H1 (cell line): ENCODE measurements at regions not wholly inside any gene's neighbourhood (a gene's known extent, or its start where the extent isn't known, plus 50 kb on each side); places are given as distances from the start of the nearest gene placed in this dataset.

Experiments
- CTCF ChIA-PET: fragments of 300-600 bp; sonication (Branson Sonifier 250); formaldehyde crosslinking; loops from one replicate; lab custom pipeline; 2021; ENCODE audit not compliant: partially characterized antibody; lab: Charles Lee
- POLR2A ChIA-PET: fragments of 300-600 bp; sonication (Branson Sonifier 250); formaldehyde crosslinking; loops from one replicate; lab custom pipeline; 2021; ENCODE audit warnings: inconsistent platforms; ENCODE audit not compliant: partially characterized antibody; lab: Charles Lee
- DNase-seq, 2 experiments: peaks; one replicate each; pipeline versions ENCODE4 v3.0.0 to v3.0.0-alpha.2; 2010 to 2022; ENCODE audit warnings: low spot score in 2 of 2, low read depth in 1 of 2, mixed read lengths in 1 of 2
- FAIRE-seq: peaks from 2 replicates; lab custom pipeline; 2011; peaks lifted over from hg19 to GRCh38; lab: Jason Lieb, UNC
- H2AFZ ChIP-seq: 2 replicates; pipeline ENCODE4 v1.8.1; 2012; ENCODE audit warnings: low read length, inconsistent platforms
- H2AK5ac ChIP-seq: 2 replicates; pipeline ENCODE4 v1.6.1; 2013; ENCODE audit warnings: low read depth, low read length
- H2BK120ac ChIP-seq: replicated peaks from 2 replicates; pipeline ENCODE3; 2013; ENCODE audit warnings: low read depth, low read length, inconsistent platforms
- H2BK12ac ChIP-seq: 2 replicates; pipeline ENCODE4 v1.6.1; 2013; ENCODE audit warnings: low read depth, low read length
- H2BK15ac ChIP-seq: 2 replicates; pipeline ENCODE4 v1.6.1; 2013; ENCODE audit warnings: low read length
- H2BK20ac ChIP-seq: 2 replicates; pipeline ENCODE4 v1.6.1; 2013; ENCODE audit warnings: low read length
- H2BK5ac ChIP-seq: 2 replicates; pipeline ENCODE4 v1.6.1; 2013; ENCODE audit warnings: low read depth, low read length
- H3K14ac ChIP-seq: 2 replicates; pipeline ENCODE4 v1.6.1; 2013; ENCODE audit warnings: inconsistent platforms; ENCODE audit not compliant: insufficient read length
- H3K18ac ChIP-seq: 2 replicates; pipeline ENCODE4 v1.6.1; 2013; ENCODE audit warnings: low read length; ENCODE audit errors: extremely low read depth
- H3K23ac ChIP-seq: 2 replicates; pipeline ENCODE4 v1.6.1; 2013; ENCODE audit warnings: inconsistent platforms; ENCODE audit not compliant: insufficient read length
- H3K23me2 ChIP-seq: 2 replicates; pipeline ENCODE4 v1.6.1; 2013; ENCODE audit warnings: low read depth, low read length
- H3K27ac ChIP-seq: 2 replicates; pipeline ENCODE4 v1.6.1; 2011; ENCODE audit warnings: low read depth, low read length, inconsistent platforms
- H3K27me3 ChIP-seq, 4 experiments: replicated peaks in 1 of 4; 1 replicate in 1 of 4; 2 replicates in 3 of 4; pipeline versions ENCODE4 v1.6.1 to v1.8.1; 2011 to 2013; ENCODE audit warnings: low read length in 3 of 4, mild to moderate bottlenecking in 3 of 4, inconsistent platforms in 2 of 4, mixed read lengths in 2 of 4, moderate library complexity in 1 of 4; ENCODE audit not compliant: control insufficient read depth in 3 of 4, insufficient read depth in 3 of 4; ENCODE audit errors: extremely low read depth in 1 of 4
- H3K36me3 ChIP-seq, 4 experiments: 2 replicates each; pipeline versions ENCODE4 v1.6.1 to v1.8.1; 2011 to 2013; ENCODE audit warnings: mild to moderate bottlenecking in 4 of 4, low read length in 3 of 4, moderate library complexity in 2 of 4, control low read depth in 1 of 4, inconsistent platforms in 1 of 4; ENCODE audit not compliant: insufficient read depth in 4 of 4, control insufficient read depth in 2 of 4
- H3K4ac ChIP-seq: replicated peaks from 2 replicates; pipeline ENCODE3; 2013; ENCODE audit warnings: low read length, low read depth, mixed read lengths, inconsistent platforms; ENCODE audit not compliant: insufficient read length
- H3K4me1 ChIP-seq, 4 experiments: replicated peaks in 1 of 4; 1 replicate in 1 of 4; 2 replicates in 3 of 4; pipeline versions ENCODE4 v1.6.1 to v1.8.1; 2011 to 2013; ENCODE audit warnings: low read length in 3 of 4, inconsistent platforms in 2 of 4, mixed read lengths in 1 of 4; ENCODE audit not compliant: insufficient read depth in 4 of 4, control insufficient read depth in 3 of 4
- H3K4me2 ChIP-seq, 2 experiments: 2 replicates each; pipeline versions ENCODE4 v1.6.1 to v1.8.1; 2011 to 2013; ENCODE audit warnings: low read depth in 2 of 2, low read length in 2 of 2, control low read depth in 1 of 2, inconsistent platforms in 1 of 2, mild to moderate bottlenecking in 1 of 2; ENCODE audit not compliant: insufficient read depth in 1 of 2
- H3K4me3 ChIP-seq, 4 experiments: fragments of 200-600, 300-600 bp in 1 of 4; sonication (generic), shearing (Covaris generic), sonication (Bioruptor Twin) in 1 of 4; 2 replicates each; pipeline versions ENCODE4 v1.5.1 to v1.8.1; 2011 to 2016; ENCODE audit warnings: low read length in 4 of 4, low read depth in 3 of 4, control low read depth in 2 of 4, inconsistent platforms in 2 of 4, mild to moderate bottlenecking in 2 of 4, mixed read lengths in 1 of 4, moderate library complexity in 1 of 4; ENCODE audit not compliant: insufficient read depth in 2 of 4; ENCODE audit errors: extremely low read depth in 1 of 4
- H3K56ac ChIP-seq: replicated peaks from 2 replicates; pipeline ENCODE3; 2013; ENCODE audit warnings: low read depth, mild to moderate bottlenecking, mixed read lengths, low read length, inconsistent platforms; ENCODE audit not compliant: insufficient read length
- H3K79me1 ChIP-seq: 2 replicates; pipeline ENCODE4 v1.6.1; 2013; ENCODE audit warnings: low read depth, low read length, control low read depth
- H3K79me2 ChIP-seq, 2 experiments: 2 replicates each; pipeline versions ENCODE4 v1.6.1 to v1.8.1; 2012 to 2013; ENCODE audit warnings: low read length in 2 of 2, mild to moderate bottlenecking in 2 of 2, inconsistent platforms in 1 of 2; ENCODE audit not compliant: insufficient read depth in 2 of 2, control insufficient read depth in 1 of 2
- H3K9ac ChIP-seq, 4 experiments: replicated peaks in 1 of 4; 1 replicate in 1 of 4; 2 replicates in 3 of 4; pipeline versions ENCODE4 v1.6.1 to v1.8.1; 2011 to 2013; ENCODE audit warnings: low read depth in 3 of 4, low read length in 3 of 4, control low read depth in 2 of 4, mild to moderate bottlenecking in 2 of 4, moderate library complexity in 2 of 4, inconsistent platforms in 1 of 4; ENCODE audit errors: extremely low read depth in 1 of 4
- H3K9me3 ChIP-seq, 2 experiments: 2 replicates each; pipeline versions ENCODE4 v1.6.1 to v1.8.1; 2012 to 2013; ENCODE audit warnings: mild to moderate bottlenecking in 2 of 2, moderate library complexity in 2 of 2, control low read depth in 1 of 2, inconsistent platforms in 1 of 2, low read depth in 1 of 2, low read length in 1 of 2, mixed read lengths in 1 of 2; ENCODE audit not compliant: insufficient read depth in 2 of 2
- H4K20me1 ChIP-seq, 2 experiments: replicated peaks in 1 of 2; 2 replicates each; pipeline versions ENCODE3 to v1.8.1; 2011 to 2013; ENCODE audit warnings: inconsistent platforms in 2 of 2, low read length in 2 of 2, mild to moderate bottlenecking in 1 of 2; ENCODE audit not compliant: insufficient read depth in 2 of 2, control insufficient read depth in 1 of 2
- H4K5ac ChIP-seq: 2 replicates; pipeline ENCODE4 v1.6.1; 2013; ENCODE audit warnings: low read length, low read depth, mixed read lengths, inconsistent platforms; ENCODE audit not compliant: insufficient read length
- H4K8ac ChIP-seq: 2 replicates; pipeline ENCODE4 v1.8.0; 2013; ENCODE audit warnings: mild to moderate bottlenecking, moderate library complexity, low read length, inconsistent platforms; ENCODE audit not compliant: insufficient read depth; ENCODE audit errors: extremely low read depth
- H4K91ac ChIP-seq: replicated peaks from 2 replicates; pipeline ENCODE3; 2013; ENCODE audit warnings: low read length, mixed read lengths, inconsistent platforms; ENCODE audit not compliant: insufficient read length
- ASH2L ChIP-seq: fragments of 200-600, 300-600 bp; sonication (generic); IDR thresholded peaks from one replicate; pipeline ENCODE4 v1.7.1; 2017; ENCODE audit warnings: low read length
- BACH1 ChIP-seq: IDR thresholded peaks from 2 replicates; pipeline ENCODE4 v1.6.1; 2012; ENCODE audit warnings: low read length, improper control_type of control experiment
- CEBPB ChIP-seq: IDR thresholded peaks from 2 replicates; pipeline ENCODE4 v1.6.1; 2012; ENCODE audit warnings: low read depth, low read length
- CREB1 ChIP-seq: IDR thresholded peaks from 2 replicates; pipeline ENCODE4 v1.6.1; 2012; ENCODE audit warnings: inconsistent platforms
- KDM5A ChIP-seq: fragments of 200-600 bp; IDR thresholded peaks from 2 replicates; pipeline ENCODE4 v1.7.1; 2012; ENCODE audit warnings: mild to moderate bottlenecking, low read length, inconsistent platforms, mixed read lengths
- POLR2A ChIP-seq, 2 experiments: IDR thresholded peaks; 1 replicate in 1 of 2; 2 replicates in 1 of 2; pipeline ENCODE4 v1.6.1; 2011; ENCODE audit warnings: low read depth in 2 of 2, low read length in 2 of 2, mild to moderate bottlenecking in 2 of 2; ENCODE audit errors: control extremely low read depth in 1 of 2
- POU5F1 ChIP-seq: IDR thresholded peaks from 2 replicates; pipeline ENCODE4 v1.6.1; 2011; ENCODE audit warnings: low read depth, mild to moderate bottlenecking, low read length, moderate library complexity
- RAD21 ChIP-seq, 2 experiments: IDR thresholded peaks in 1 of 2; conservative IDR thresholded peaks in 1 of 2; 2 replicates each; pipeline ENCODE4 v1.6.1; 2011; ENCODE audit warnings: low read depth in 2 of 2, low read length in 2 of 2, improper control_type of control experiment in 1 of 2, inconsistent platforms in 1 of 2, mild to moderate bottlenecking in 1 of 2, moderate library complexity in 1 of 2
- RBBP5 ChIP-seq: IDR thresholded peaks from 2 replicates; pipeline ENCODE4 v1.7.1; 2012; ENCODE audit warnings: low read depth, mild to moderate bottlenecking, inconsistent platforms, low read length, moderate library complexity, borderline replicate concordance
- RXRA ChIP-seq: IDR thresholded peaks from 2 replicates; pipeline ENCODE4 v1.6.1; 2011; ENCODE audit warnings: low read depth, mild to moderate bottlenecking, low read length, moderate library complexity; ENCODE audit not compliant: insufficient read depth
- SIN3A ChIP-seq, 2 experiments: IDR thresholded peaks in 1 of 2; conservative IDR thresholded peaks in 1 of 2; 2 replicates each; pipeline ENCODE4 v1.6.1; 2011 to 2012; ENCODE audit warnings: low read length in 2 of 2, improper control_type of control experiment in 1 of 2, low read depth in 1 of 2, mild to moderate bottlenecking in 1 of 2
- SP1 ChIP-seq: IDR thresholded peaks from 2 replicates; pipeline ENCODE4 v1.6.1; 2011; ENCODE audit warnings: low read depth, low read length
- SP4 ChIP-seq: IDR thresholded peaks from 2 replicates; pipeline ENCODE4 v1.6.1; 2012; ENCODE audit warnings: low read length, inconsistent platforms
- SRF ChIP-seq: IDR thresholded peaks from 2 replicates; pipeline ENCODE4 v1.6.1; 2011; ENCODE audit warnings: mild to moderate bottlenecking, low read depth, low read length, moderate library complexity
- SUZ12 ChIP-seq: fragments of 200-600 bp; sonication (generic); IDR thresholded peaks from 2 replicates; pipeline ENCODE4 v1.6.1; 2012; ENCODE audit warnings: mild to moderate bottlenecking, inconsistent platforms, low read length, moderate library complexity, mixed read lengths
- TAF7 ChIP-seq: optimal IDR thresholded peaks from 2 replicates; pipeline ENCODE3; 2011; ENCODE audit warnings: low read depth, mild to moderate bottlenecking, inconsistent platforms, low read length, moderate library complexity, borderline replicate concordance
- YY1 ChIP-seq: IDR thresholded peaks from 2 replicates; pipeline ENCODE4 v1.6.1; 2011; ENCODE audit warnings: low read depth, mild to moderate bottlenecking, low read length
- WGBS, 2 experiments: shearing (Covaris generic) in 1 of 2; methylation state at CpG; one replicate each; pipeline versions ENCODE4 v1.1.6 to v1.1.7; 2013 to 2015; ENCODE audit warnings: low lambda C conversion rate in 2 of 2, mixed read lengths in 2 of 2, inconsistent platforms in 1 of 2, low coverage in 1 of 2, missing lambda C conversion rate in 1 of 2; ENCODE audit not compliant: insufficient replicate concordance in 2 of 2, insufficient coverage in 1 of 2, insufficient read length in 1 of 2; ENCODE audit errors: extremely low coverage in 1 of 2, missing lambda C conversion rate in 1 of 2; 5-methylcytosine and 5-hydroxymethylcytosine counted together

DNA sequence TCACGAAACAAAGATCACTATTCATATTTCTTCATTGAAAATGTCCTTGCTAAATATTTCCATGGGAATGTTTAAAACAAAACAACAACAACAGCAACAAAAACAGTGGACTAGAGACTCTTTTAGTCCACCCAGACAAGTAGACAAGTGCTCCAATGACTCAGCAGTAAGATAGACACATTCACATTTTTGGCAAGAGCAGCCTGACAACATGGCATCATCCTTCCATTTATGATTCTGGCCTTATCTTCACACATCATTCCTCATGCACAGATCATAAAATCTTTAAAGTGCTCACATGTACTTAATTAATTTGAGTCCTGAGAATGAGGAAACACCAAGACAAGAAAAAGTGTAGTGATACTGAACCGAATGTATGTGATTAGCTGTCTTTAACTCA lies 132.6 kb upstream of the PDE4D start:
- Histone ChIP-seq H3K18ac (no peak overlapping the region), H4K5ac (no peak overlapping the region), H3K23me2 (no peaks in the 10 kb centered on the region), H3K9me3 (no peaks in the 10 kb centered on the region; a peak in 2 of 4 replicates), H2BK5ac (no peak overlapping the region), H2AFZ (no peak overlapping the region; the same call in 1 of the 2 replicates), H3K14ac (no peak overlapping the region), H3K4ac (no peak overlapping the region), H2BK15ac (no peak overlapping the region), H3K79me1 (no peaks in the 10 kb centered on the region), H3K4me2 (no peak overlapping the region), H4K8ac (no peak overlapping the region), H2BK20ac (no peak overlapping the region), H3K27me3 (no peaks in the 10 kb centered on the region), H2BK120ac (no peak overlapping the region), H3K9ac (no peak overlapping the region), H4K20me1 (no peaks in the 10 kb centered on the region), H3K27ac (no peak overlapping the region), H3K4me3 (no peak overlapping the region), H3K79me2 (no peaks in the 10 kb centered on the region), H2AK5ac (no peak overlapping the region), H3K4me1 (peaks cover 0 to 4% (median under 1%) of the 10 kb centered on the region in 4 experiments; a peak in 1 of 7 replicates), H4K91ac (no peak overlapping the region), H3K23ac (no peak overlapping the region), H3K36me3 (no peaks in the 10 kb centered on the region), H2BK12ac (no peak overlapping the region), H3K56ac (no peak overlapping the region)
- no peak for FAIRE-seq
- POLR2A ChIA-PET: no interaction called here
- DNase-seq: no peak
- 82% methylated on average over 2 of the region's 2 CpGs; no CpG with 5 or more reads in 1 of the 2 experiments for WGBS, 2 experiments
- CTCF ChIA-PET: no interaction called here
- no peak for TF ChIP-seq RAD21 (IDR thresholded peaks at IDR 0.05 in 1 of 2, conservative IDR thresholded peaks at IDR 0.05 in 1 of 2; ENCODE audit: low read depth in 2 of 2, low read length in 2 of 2)
- TF ChIP-seq POLR2A (IDR thresholded peaks at IDR 0.05; ENCODE audit: control extremely low read depth in 1 of 2, low read depth in 2 of 2, low read length in 2 of 2): no peak
- TF ChIP-seq CREB1: no peak
- no peak for TF ChIP-seq SIN3A (conservative IDR thresholded peaks at IDR 0.05 in 1 of 2, IDR thresholded peaks at IDR 0.05 in 1 of 2; ENCODE audit: low read depth in 1 of 2, low read length in 2 of 2)
- TF ChIP-seq RBBP5: no peak
- no peak for TF ChIP-seq SRF
- TF ChIP-seq POU5F1: no peak
- no peak for TF ChIP-seq SP4
- no peak for TF ChIP-seq TAF7
- no peak for TF ChIP-seq SP1
- no peak for TF ChIP-seq SUZ12
- TF ChIP-seq BACH1: no peak
- no peak for TF ChIP-seq YY1
- TF ChIP-seq KDM5A: no peak
- TF ChIP-seq CEBPB: no peak
- TF ChIP-seq ASH2L: no peak
- TF ChIP-seq RXRA: no peak
